Astrocyte (in vitro differentiated cells and primary cell): ENCODE measurements at regions not wholly inside any gene's neighbourhood (a gene's known extent, or its start where the extent isn't known, plus 50 kb on each side); places are given as distances from the start of the nearest gene placed in this dataset.

Source experiments
- DNase-seq: peaks from one replicate; pipeline ENCODE4 v3.0.0-alpha.2; 2010; ENCODE audit warnings: low read depth
- FAIRE-seq: peaks from 2 replicates; lab custom pipeline; 2011; peaks lifted over from hg19 to GRCh38; lab: Jason Lieb, UNC
- H2AFZ ChIP-seq: 2 replicates; pipeline ENCODE4 v1.6.0; 2012; ENCODE audit warnings: low read depth, low read length, inconsistent platforms
- H3K27ac ChIP-seq: 2 replicates; pipeline ENCODE4 v1.5.1; 2011; ENCODE audit warnings: low read depth, low read length, inconsistent platforms
- H3K27me3 ChIP-seq: 2 replicates; pipeline ENCODE4 v1.6.0; 2011; ENCODE audit warnings: low read length, inconsistent platforms; ENCODE audit not compliant: insufficient read depth
- H3K36me3 ChIP-seq: 2 replicates; pipeline ENCODE4 v1.5.1; 2011; ENCODE audit warnings: low read length, inconsistent platforms; ENCODE audit not compliant: insufficient read depth
- H3K4me1 ChIP-seq: 2 replicates; pipeline ENCODE4 v1.5.1; 2011; ENCODE audit warnings: low read length, inconsistent platforms; ENCODE audit not compliant: insufficient read depth
- H3K4me2 ChIP-seq: 2 replicates; pipeline ENCODE4 v1.6.0; 2012; ENCODE audit warnings: low read length, inconsistent platforms
- H3K4me3 ChIP-seq: 2 replicates; pipeline ENCODE4 v1.5.1; 2011; ENCODE audit warnings: low read depth, mild to moderate bottlenecking, low read length, inconsistent platforms; ENCODE audit not compliant: insufficient read depth
- H3K79me2 ChIP-seq: 2 replicates; pipeline ENCODE4 v1.6.0; 2012; ENCODE audit warnings: mild to moderate bottlenecking, low read length, inconsistent platforms; ENCODE audit not compliant: insufficient read depth
- H3K9ac ChIP-seq: 2 replicates; pipeline ENCODE4 v1.6.0; 2012; ENCODE audit warnings: mild to moderate bottlenecking, low read length, inconsistent platforms
- H3K9me3 ChIP-seq: 2 replicates; pipeline ENCODE4 v1.5.1; 2012; ENCODE audit warnings: low read depth, mild to moderate bottlenecking, low read length, inconsistent platforms; ENCODE audit not compliant: insufficient read depth
- H4K20me1 ChIP-seq: 2 replicates; pipeline ENCODE4 v1.6.0; 2012; ENCODE audit warnings: low read length, inconsistent platforms; ENCODE audit not compliant: insufficient read depth
- H3K27ac Mint-ChIP-seq: one replicate; pipeline ENCODE4 v1.8.0; 2021; ENCODE audit warnings: mild to moderate bottlenecking, mixed read lengths; ENCODE audit not compliant: unreplicated experiment
- H3K27me3 Mint-ChIP-seq: one replicate; pipeline ENCODE4 v1.8.0; 2021; ENCODE audit warnings: low read depth, mixed read lengths; ENCODE audit not compliant: unreplicated experiment
- H3K36me3 Mint-ChIP-seq: one replicate; pipeline ENCODE4 v1.8.0; 2021; ENCODE audit warnings: low read depth, mixed read lengths; ENCODE audit not compliant: unreplicated experiment
- H3K4me1 Mint-ChIP-seq: one replicate; pipeline ENCODE4 v1.8.0; 2021; ENCODE audit warnings: low read depth, mixed read lengths; ENCODE audit not compliant: unreplicated experiment
- H3K4me3 Mint-ChIP-seq: one replicate; pipeline ENCODE4 v1.8.0; 2021; ENCODE audit warnings: mild to moderate bottlenecking, moderate library complexity, mixed read lengths; ENCODE audit not compliant: unreplicated experiment
- H3K9me3 Mint-ChIP-seq: one replicate; pipeline ENCODE4 v1.8.0; 2021; ENCODE audit warnings: mild to moderate bottlenecking, mixed read lengths; ENCODE audit not compliant: unreplicated experiment
- EZH2 ChIP-seq: IDR thresholded peaks from 2 replicates; pipeline ENCODE4 v1.6.1; 2012; ENCODE audit warnings: mild to moderate bottlenecking, low read length, inconsistent platforms; ENCODE audit not compliant: insufficient read depth
- TF ChIP-seq, protein P1 (sequence below): IDR thresholded peaks from 2 replicates; pipeline ENCODE4 v1.5.1; 2011; ENCODE audit warnings: low read depth, mild to moderate bottlenecking, inconsistent platforms, low read length, moderate library complexity; ENCODE audit not compliant: insufficient read depth

DNA sequence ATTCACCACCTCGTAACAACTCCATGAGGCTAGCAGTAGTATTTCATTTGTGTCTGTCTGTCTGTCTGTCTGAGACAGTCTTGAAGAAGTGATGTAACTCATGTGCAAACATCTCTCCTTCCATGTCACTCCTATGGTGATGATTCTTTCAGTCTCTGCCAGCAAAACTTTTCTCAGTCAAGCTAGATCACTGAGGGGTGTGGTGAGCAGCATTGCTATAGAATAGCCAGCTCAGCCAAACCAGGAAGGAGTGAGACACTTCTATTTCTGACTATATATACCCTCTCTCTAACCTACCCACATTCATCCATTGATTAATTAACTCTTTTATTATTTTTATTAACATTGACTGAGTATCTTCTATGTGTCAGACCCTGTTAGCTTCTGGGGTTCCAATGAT, 1095.1 kb upstream of the GYPC start:
- DNase-seq (no peak), FAIRE-seq (no peak)
- no peaks in the 10 kb centered on the region for H3K4me1 ChIP-seq
- TF ChIP-seq EZH2, result no peak
- TF ChIP-seq, protein P1, sequence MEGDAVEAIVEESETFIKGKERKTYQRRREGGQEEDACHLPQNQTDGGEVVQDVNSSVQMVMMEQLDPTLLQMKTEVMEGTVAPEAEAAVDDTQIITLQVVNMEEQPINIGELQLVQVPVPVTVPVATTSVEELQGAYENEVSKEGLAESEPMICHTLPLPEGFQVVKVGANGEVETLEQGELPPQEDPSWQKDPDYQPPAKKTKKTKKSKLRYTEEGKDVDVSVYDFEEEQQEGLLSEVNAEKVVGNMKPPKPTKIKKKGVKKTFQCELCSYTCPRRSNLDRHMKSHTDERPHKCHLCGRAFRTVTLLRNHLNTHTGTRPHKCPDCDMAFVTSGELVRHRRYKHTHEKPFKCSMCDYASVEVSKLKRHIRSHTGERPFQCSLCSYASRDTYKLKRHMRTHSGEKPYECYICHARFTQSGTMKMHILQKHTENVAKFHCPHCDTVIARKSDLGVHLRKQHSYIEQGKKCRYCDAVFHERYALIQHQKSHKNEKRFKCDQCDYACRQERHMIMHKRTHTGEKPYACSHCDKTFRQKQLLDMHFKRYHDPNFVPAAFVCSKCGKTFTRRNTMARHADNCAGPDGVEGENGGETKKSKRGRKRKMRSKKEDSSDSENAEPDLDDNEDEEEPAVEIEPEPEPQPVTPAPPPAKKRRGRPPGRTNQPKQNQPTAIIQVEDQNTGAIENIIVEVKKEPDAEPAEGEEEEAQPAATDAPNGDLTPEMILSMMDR, result no peak
- Mint-ChIP-seq H3K36me3 (no peaks in the 10 kb centered on the region), H3K27ac (no peak overlapping the region), H3K4me3 (no peak overlapping the region), H3K27me3 (peaks cover 2% of the 10 kb centered on the region), H3K9me3 (no peaks in the 10 kb centered on the region), H3K4me1 (peaks cover 1% of the 10 kb centered on the region)
- H2AFZ ChIP-seq, result no peak overlapping the region
- no peak overlapping the region for H3K27ac ChIP-seq
- H3K79me2 ChIP-seq, result no peaks in the 10 kb centered on the region
- H4K20me1 ChIP-seq, result no peaks in the 10 kb centered on the region
- no peaks in the 10 kb centered on the region for H3K27me3 ChIP-seq
- no peaks in the 10 kb centered on the region for H3K36me3 ChIP-seq
- H3K4me2 ChIP-seq, result no peak overlapping the region
- H3K9me3 ChIP-seq, result no peaks in the 10 kb centered on the region
- H3K9ac ChIP-seq, result no peak overlapping the region
- no peak overlapping the region for H3K4me3 ChIP-seq

DNA sequence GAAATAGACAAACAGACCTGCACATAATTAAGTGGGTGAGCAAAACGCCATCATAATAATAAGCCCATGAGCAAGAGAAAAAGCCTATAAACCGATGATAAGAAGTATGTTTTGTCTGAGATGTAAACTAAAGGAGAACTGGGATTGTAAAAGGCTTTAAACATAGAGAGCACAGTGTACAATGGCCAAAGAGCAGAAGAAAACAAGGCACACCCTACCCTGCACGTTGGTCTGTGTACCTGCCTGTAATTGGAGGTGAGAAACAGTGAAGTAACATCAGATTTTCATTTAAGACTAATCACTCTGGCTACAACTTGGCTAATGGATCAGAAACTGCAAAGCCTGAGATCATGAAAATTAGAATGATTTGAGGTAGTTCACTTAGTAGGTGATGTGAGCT, 1094.7 kb upstream of the GYPC start:
- no peaks in the 10 kb centered on the region for H3K79me2 ChIP-seq
- no peak overlapping the region for H2AFZ ChIP-seq
- H3K36me3 ChIP-seq, result no peaks in the 10 kb centered on the region
- H3K27me3 Mint-ChIP-seq, result peaks cover 2% of the 10 kb centered on the region
- no peaks in the 10 kb centered on the region for H3K27me3 ChIP-seq
- no peak overlapping the region for H3K27ac ChIP-seq
- TF ChIP-seq, protein P1, result no peak
- no peak for TF ChIP-seq EZH2
- no peak overlapping the region for H3K9ac ChIP-seq
- H3K36me3 Mint-ChIP-seq, result no peaks in the 10 kb centered on the region
- no peak for FAIRE-seq
- H3K4me3 Mint-ChIP-seq, result no peak overlapping the region
- no peak overlapping the region for H3K27ac Mint-ChIP-seq
- no peaks in the 10 kb centered on the region for H4K20me1 ChIP-seq
- no peak overlapping the region for H3K4me3 ChIP-seq
- H3K4me1 Mint-ChIP-seq, result peaks cover 1% of the 10 kb centered on the region
- DNase-seq, result no peak
- H3K9me3 Mint-ChIP-seq, result no peaks in the 10 kb centered on the region
- no peaks in the 10 kb centered on the region for H3K9me3 ChIP-seq
- no peaks in the 10 kb centered on the region for H3K4me1 ChIP-seq
- no peak overlapping the region for H3K4me2 ChIP-seq

DNA sequence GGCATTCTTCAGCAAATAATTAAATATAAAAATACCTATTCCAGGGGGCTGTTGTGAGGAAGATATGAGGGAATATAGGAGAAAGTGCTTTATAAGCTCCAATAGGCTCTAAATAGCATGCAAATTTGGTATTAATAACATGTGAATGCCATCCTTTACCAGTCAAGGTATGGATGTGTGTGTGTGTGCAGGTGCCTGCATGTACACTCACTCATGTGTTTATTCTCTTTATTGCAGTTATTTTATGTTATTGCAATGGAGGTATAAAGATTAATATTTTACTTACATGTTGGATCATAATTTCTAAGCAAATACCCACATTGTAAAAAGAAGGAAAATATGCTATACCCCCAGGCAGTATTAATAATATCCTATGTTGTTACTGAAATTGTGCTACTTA, 1093.0 kb upstream of the GYPC start:
- H3K36me3 ChIP-seq, result no peaks in the 10 kb centered on the region
- no peaks in the 10 kb centered on the region for H3K9me3 Mint-ChIP-seq
- DNase-seq (no peak), FAIRE-seq (no peak)
- H2AFZ ChIP-seq, result no peak overlapping the region
- TF ChIP-seq EZH2, result no peak
- TF ChIP-seq, protein P1, result no peak
- H3K9me3 ChIP-seq, result no peaks in the 10 kb centered on the region
- no peak overlapping the region for H3K27ac Mint-ChIP-seq
- no peaks in the 10 kb centered on the region for H3K36me3 Mint-ChIP-seq
- no peak overlapping the region for H3K27ac ChIP-seq
- peaks cover 1% of the 10 kb centered on the region for H3K4me1 Mint-ChIP-seq
- no peaks in the 10 kb centered on the region for H4K20me1 ChIP-seq
- H3K4me1 ChIP-seq, result no peaks in the 10 kb centered on the region
- no peak overlapping the region for H3K4me3 Mint-ChIP-seq
- H3K4me3 ChIP-seq, result no peak overlapping the region
- no peak overlapping the region for H3K9ac ChIP-seq
- H3K27me3 Mint-ChIP-seq, result peaks cover 1% of the 10 kb centered on the region
- H3K27me3 ChIP-seq, result no peaks in the 10 kb centered on the region
- no peaks in the 10 kb centered on the region for H3K79me2 ChIP-seq
- no peak overlapping the region for H3K4me2 ChIP-seq
